ENCODE measurements at regions not wholly inside any gene's neighbourhood (a gene's known extent, or its start where the extent isn't known, plus 50 kb on each side); places are given as distances from the start of the nearest gene placed in this dataset.

DNA sequence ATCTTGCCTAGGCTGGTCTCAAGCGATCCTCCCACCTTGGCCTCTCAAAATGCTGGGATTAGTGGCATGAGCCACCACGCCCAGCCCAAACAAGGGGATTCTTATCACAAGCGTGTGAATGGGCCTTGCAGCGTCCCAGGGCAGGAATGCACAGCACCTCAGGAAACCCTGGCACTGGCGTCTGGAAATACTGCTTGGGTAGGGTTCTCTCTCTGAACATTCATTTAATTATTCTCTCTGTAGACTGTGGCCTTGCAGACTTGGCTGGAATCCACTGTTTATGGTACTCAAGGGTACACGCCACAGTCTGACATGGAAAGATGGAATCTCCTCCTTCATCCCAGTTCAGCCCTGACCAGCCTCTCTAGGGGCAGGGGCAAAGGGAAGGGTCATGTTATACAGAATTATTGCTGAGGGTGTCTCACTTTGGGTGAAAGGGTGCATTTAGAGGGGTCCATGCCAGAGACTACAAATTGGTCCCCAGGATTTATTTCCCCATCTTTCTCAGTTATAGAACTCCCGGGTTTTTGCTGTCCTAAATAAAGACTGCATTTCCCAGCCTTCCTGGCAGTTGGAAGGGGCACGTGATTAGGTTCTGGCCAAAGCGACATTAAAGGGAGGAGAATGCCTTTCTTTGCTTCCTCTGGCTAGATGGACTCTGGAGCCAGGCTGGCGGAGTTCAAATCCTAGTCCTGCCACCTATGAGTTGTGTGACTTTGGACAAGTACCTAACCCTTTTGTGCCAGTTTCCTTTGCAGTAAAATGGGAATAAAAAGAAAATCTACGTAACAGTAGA, 147.2 kb upstream of the HAAO start (continued):
- TF ChIP-seq, protein P1, sequence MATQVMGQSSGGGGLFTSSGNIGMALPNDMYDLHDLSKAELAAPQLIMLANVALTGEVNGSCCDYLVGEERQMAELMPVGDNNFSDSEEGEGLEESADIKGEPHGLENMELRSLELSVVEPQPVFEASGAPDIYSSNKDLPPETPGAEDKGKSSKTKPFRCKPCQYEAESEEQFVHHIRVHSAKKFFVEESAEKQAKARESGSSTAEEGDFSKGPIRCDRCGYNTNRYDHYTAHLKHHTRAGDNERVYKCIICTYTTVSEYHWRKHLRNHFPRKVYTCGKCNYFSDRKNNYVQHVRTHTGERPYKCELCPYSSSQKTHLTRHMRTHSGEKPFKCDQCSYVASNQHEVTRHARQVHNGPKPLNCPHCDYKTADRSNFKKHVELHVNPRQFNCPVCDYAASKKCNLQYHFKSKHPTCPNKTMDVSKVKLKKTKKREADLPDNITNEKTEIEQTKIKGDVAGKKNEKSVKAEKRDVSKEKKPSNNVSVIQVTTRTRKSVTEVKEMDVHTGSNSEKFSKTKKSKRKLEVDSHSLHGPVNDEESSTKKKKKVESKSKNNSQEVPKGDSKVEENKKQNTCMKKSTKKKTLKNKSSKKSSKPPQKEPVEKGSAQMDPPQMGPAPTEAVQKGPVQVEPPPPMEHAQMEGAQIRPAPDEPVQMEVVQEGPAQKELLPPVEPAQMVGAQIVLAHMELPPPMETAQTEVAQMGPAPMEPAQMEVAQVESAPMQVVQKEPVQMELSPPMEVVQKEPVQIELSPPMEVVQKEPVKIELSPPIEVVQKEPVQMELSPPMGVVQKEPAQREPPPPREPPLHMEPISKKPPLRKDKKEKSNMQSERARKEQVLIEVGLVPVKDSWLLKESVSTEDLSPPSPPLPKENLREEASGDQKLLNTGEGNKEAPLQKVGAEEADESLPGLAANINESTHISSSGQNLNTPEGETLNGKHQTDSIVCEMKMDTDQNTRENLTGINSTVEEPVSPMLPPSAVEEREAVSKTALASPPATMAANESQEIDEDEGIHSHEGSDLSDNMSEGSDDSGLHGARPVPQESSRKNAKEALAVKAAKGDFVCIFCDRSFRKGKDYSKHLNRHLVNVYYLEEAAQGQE (IDR thresholded peaks at IDR 0.05; ENCODE audit: low read depth) = no peak
- TF ChIP-seq FOSL1 (IDR thresholded peaks at IDR 0.05; ENCODE audit: low read depth) (no peak), SRF (IDR thresholded peaks at IDR 0.05; ENCODE audit: low read depth) (no peak), ZFX (IDR thresholded peaks at IDR 0.05) (no peak), ZNF274 (IDR thresholded peaks at IDR 0.05; ENCODE audit: low read depth, low read length) (no peak), EZH2phosphoT487 (IDR thresholded peaks at IDR 0.05; ENCODE audit: borderline replicate concordance) (no peak), POLR2A (IDR thresholded peaks at IDR 0.05; ENCODE audit: borderline replicate concordance, extremely low read depth, insufficient read depth, insufficient read length) (no peak), EGR1 (IDR thresholded peaks at IDR 0.05; ENCODE audit: low read depth) (no peak)
- TF ChIP-seq, protein P2, sequence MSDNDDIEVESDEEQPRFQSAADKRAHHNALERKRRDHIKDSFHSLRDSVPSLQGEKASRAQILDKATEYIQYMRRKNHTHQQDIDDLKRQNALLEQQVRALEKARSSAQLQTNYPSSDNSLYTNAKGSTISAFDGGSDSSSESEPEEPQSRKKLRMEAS (IDR thresholded peaks at IDR 0.05) = no peak

DNA sequence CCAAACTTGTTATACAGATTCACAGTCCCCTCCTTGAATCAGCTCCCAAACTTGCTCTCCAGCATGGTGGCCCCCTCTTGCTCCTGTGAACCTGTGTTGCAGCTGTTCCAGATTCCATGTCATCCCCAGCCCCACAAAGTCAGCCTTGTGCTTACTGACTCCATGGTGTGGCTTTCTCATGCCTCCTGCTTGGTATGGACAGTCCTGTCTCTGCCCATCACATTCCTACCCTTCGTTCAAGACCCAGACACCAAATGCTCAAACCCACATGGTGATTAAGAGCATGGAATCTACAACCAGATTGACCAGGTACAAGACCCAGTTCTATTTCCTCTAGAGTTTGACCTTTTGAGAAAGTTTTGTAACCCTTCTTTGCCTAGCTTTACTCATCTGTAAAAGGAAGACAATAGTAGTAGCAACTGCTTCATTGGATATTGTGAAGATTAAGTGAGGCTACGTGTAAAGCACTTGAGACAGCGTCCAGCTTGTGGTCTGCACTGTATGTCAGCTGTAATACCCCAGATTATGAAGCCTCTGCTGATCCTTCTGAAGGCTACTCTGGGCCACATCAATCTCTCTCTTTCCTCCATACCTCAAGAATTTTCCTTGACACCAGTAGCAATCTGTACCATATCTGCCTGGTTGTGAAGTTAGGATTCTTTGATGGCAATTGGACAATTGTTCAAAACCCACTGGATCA, 146.4 kb upstream of the HAAO start:
- Histone ChIP-seq H4K20me1 (ENCODE audit: insufficient read depth) (no peaks in the 10 kb centered on the region), H3K36me3 (ENCODE audit: control insufficient read depth in 1 of 2, insufficient read depth in 2 of 2, low read length in 2 of 2) (no peaks in the 10 kb centered on the region), H3K4me3 (replicated peaks in 1 of 2; ENCODE audit: low read depth in 1 of 2, low read length in 2 of 2) (no peak overlapping the region), H2AFZ (ENCODE audit: low read depth, low read length, poor library complexity, severe bottlenecking) (no peak overlapping the region), H3K27ac (ENCODE audit: low read depth, low read length) (no peak overlapping the region), H3K4me1 (ENCODE audit: control insufficient read depth in 1 of 2, insufficient read depth in 2 of 2, low read length in 2 of 2) (no peaks in the 10 kb centered on the region), H3K9ac (ENCODE audit: low read length) (no peak overlapping the region), H3K79me2 (ENCODE audit: insufficient read depth, low read length) (no peaks in the 10 kb centered on the region), H3K4me2 (ENCODE audit: low read length) (no peak overlapping the region), H3K27me3 (ENCODE audit: insufficient read depth, low read length) (no peaks in the 10 kb centered on the region), H3K9me2 (ENCODE audit: insufficient read depth) (no peaks in the 10 kb centered on the region), H3K9me3 (ENCODE audit: control insufficient read depth in 1 of 2, insufficient read depth in 1 of 2, low read depth in 1 of 2, low read length in 2 of 2) (no peaks in the 10 kb centered on the region)
- no TSS peak for BruUV-seq (replicated peaks)
- intact Hi-C loops (cut with micrococcal nuclease) = no loop called here
- RAD21 ChIA-PET (ENCODE audit: low non-redundant PET in 1 of 2, low total read pairs in 2 of 2, uncharacterized antibody in 2 of 2, unreplicated experiment in 2 of 2) = no interaction called here
- POLR2A ChIA-PET = no interaction called here
- CTCF ChIA-PET = no interaction called here
- DNase-seq (ENCODE audit: low read depth, low spot score) (no peak), ATAC-seq (no peak)
- TF ChIP-seq EZH2 (IDR thresholded peaks at IDR 0.05) = no peak
